MM.1S (cell line): ENCODE measurements at regions not wholly inside any gene's neighbourhood (a gene's known extent, or its start where the extent isn't known, plus 50 kb on each side); places are given as distances from the start of the nearest gene placed in this dataset.

Experiments used
- DNase-seq: peaks from one replicate; pipeline ENCODE4 v3.0.0-alpha.2; 2015
- H2AFZ ChIP-seq: fragments of 300-600 bp; sonication (generic); 2 replicates; pipeline ENCODE4 v1.6.0; 2016; ENCODE audit warnings: antibody characterized with exemption, low read length
- H3F3A ChIP-seq: fragments of 300-600 bp; sonication (generic); 2 replicates; pipeline ENCODE4 v1.6.1; 2016; ENCODE audit warnings: mild to moderate bottlenecking, antibody characterized with exemption, low read length, moderate library complexity, mixed read lengths; ENCODE audit not compliant: insufficient read depth
- H3K27ac ChIP-seq: fragments of 300-600 bp; sonication (generic); 2 replicates; pipeline ENCODE4 v1.5.1; 2016; ENCODE audit warnings: mild to moderate bottlenecking, low read length
- H3K27me3 ChIP-seq: fragments of 300-600 bp; sonication (generic); replicated peaks from 2 replicates; pipeline ENCODE4 v1.6.0; 2016; ENCODE audit warnings: low read length; ENCODE audit not compliant: insufficient read depth
- H3K36me3 ChIP-seq: fragments of 300-600 bp; sonication (generic); replicated peaks from 2 replicates; pipeline ENCODE4 v1.6.1; 2016; ENCODE audit warnings: mild to moderate bottlenecking, low read length, mixed read lengths; ENCODE audit not compliant: insufficient read depth
- H3K4me1 ChIP-seq: fragments of 300-600 bp; sonication (generic); 2 replicates; pipeline ENCODE4 v1.6.1; 2016; ENCODE audit warnings: low read length, mixed read lengths
- H3K4me2 ChIP-seq: fragments of 300-600 bp; sonication (generic); 2 replicates; pipeline ENCODE4 v1.6.0; 2016; ENCODE audit warnings: low read depth, low read length
- H3K4me3 ChIP-seq: fragments of 300-600 bp; sonication (generic); 2 replicates; pipeline ENCODE4 v1.5.1; 2016; ENCODE audit warnings: low read length, mixed read lengths
- H3K79me2 ChIP-seq: fragments of 300-600 bp; sonication (generic); 2 replicates; pipeline ENCODE4 v1.6.1; 2016; ENCODE audit warnings: mixed run types, low read length, mixed read lengths
- H3K9ac ChIP-seq: fragments of 300-600 bp; sonication (generic); 2 replicates; pipeline ENCODE4 v1.6.1; 2016; ENCODE audit warnings: low read length, mixed read lengths
- H3K9me2 ChIP-seq: fragments of 300-600 bp; sonication (generic); replicated peaks from 2 replicates; pipeline ENCODE4 v1.6.1; 2016; ENCODE audit warnings: mild to moderate bottlenecking, low read length, mixed read lengths; ENCODE audit not compliant: insufficient read depth
- H3K9me3 ChIP-seq: fragments of 300-600 bp; sonication (generic); replicated peaks from 2 replicates; pipeline ENCODE4 v1.6.1; 2016; ENCODE audit warnings: mild to moderate bottlenecking, low read length, mixed read lengths; ENCODE audit not compliant: insufficient read depth
- H4K20me1 ChIP-seq: fragments of 300-600 bp; sonication (generic); 2 replicates; pipeline ENCODE4 v1.6.1; 2016; ENCODE audit warnings: mild to moderate bottlenecking, low read length, moderate library complexity, mixed read lengths; ENCODE audit not compliant: insufficient read depth
- CTCF ChIP-seq: fragments of 300-600 bp; sonication (generic); IDR thresholded peaks from 2 replicates; pipeline ENCODE4 v1.5.1; 2016; ENCODE audit warnings: antibody characterized with exemption, low read length, mixed read lengths
- EZH2 ChIP-seq: fragments of 300-600 bp; sonication (generic); optimal IDR thresholded peaks from 2 replicates; pipeline ENCODE3; 2017; ENCODE audit warnings: low read depth, mild to moderate bottlenecking, antibody characterized with exemption, low read length, mixed read lengths
- EZH2phosphoT487 ChIP-seq: fragments of 300-600 bp; sonication (generic); IDR thresholded peaks from 2 replicates; pipeline ENCODE4 v1.6.1; 2018; ENCODE audit warnings: antibody characterized with exemption, low read length

DNA sequence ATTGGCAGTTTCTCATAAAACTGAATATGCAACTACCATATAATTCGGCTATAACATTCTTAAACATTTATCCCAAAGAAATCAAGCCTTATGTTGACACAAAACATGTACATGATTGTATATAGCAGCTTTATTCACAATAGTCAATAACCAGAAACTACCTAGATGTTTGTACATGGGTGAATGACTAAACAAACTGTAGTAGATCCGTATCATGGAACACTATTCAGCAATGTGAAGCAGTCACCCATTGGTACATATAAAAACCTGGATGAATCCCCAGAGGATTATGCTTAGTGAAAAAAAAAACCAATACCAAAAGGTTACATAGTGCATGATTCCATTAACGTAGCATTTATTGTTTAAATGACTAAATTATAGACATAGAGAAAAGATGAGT is 471.7 kb upstream of the KLHL1 start:
- Histone ChIP-seq H3K4me2 (no peak overlapping the region), H3K4me1 (no peaks in the 10 kb centered on the region), H3K9me3 (no peaks in the 10 kb centered on the region), H2AFZ (no peak overlapping the region), H4K20me1 (no peaks in the 10 kb centered on the region), H3K27me3 (no peaks in the 10 kb centered on the region), H3K4me3 (no peak overlapping the region), H3F3A (no peaks in the 10 kb centered on the region), H3K36me3 (no peaks in the 10 kb centered on the region), H3K27ac (no peak overlapping the region), H3K9me2 (no peaks in the 10 kb centered on the region), H3K9ac (no peak overlapping the region), H3K79me2 (no peaks in the 10 kb centered on the region)
- no peak for DNase-seq
- TF ChIP-seq EZH2, result no peak
- no peak for TF ChIP-seq EZH2phosphoT487
- no peak for TF ChIP-seq CTCF

- H3K27ac ChIP-seq, result no peak overlapping the region
- no peaks in the 10 kb centered on the region for H3F3A ChIP-seq
- no peaks in the 10 kb centered on the region for H3K79me2 ChIP-seq
- H4K20me1 ChIP-seq, result no peaks in the 10 kb centered on the region
- H3K4me3 ChIP-seq, result no peak overlapping the region
- DNase-seq, result no peak
- H3K4me1 ChIP-seq, result no peaks in the 10 kb centered on the region
- H3K27me3 ChIP-seq, result no peaks in the 10 kb centered on the region
- TF ChIP-seq CTCF, result no peak
- TF ChIP-seq EZH2phosphoT487, result no peak
- TF ChIP-seq EZH2, result no peak
- H3K9me3 ChIP-seq, result no peaks in the 10 kb centered on the region
- H3K4me2 ChIP-seq, result no peak overlapping the region
- no peaks in the 10 kb centered on the region for H3K36me3 ChIP-seq
- H3K9me2 ChIP-seq, result no peaks in the 10 kb centered on the region
- H2AFZ ChIP-seq, result no peak overlapping the region
- H3K9ac ChIP-seq, result no peak overlapping the region
Observed at GRCh38 chr13:70571221-70571620, 463.0 kb upstream of the KLHL1 start.

- H3K9me3 ChIP-seq, result no peaks in the 10 kb centered on the region
- H3K36me3 ChIP-seq, result no peaks in the 10 kb centered on the region
- no peaks in the 10 kb centered on the region for H4K20me1 ChIP-seq
- no peak for TF ChIP-seq EZH2phosphoT487
- peak; percentile 54 for TF ChIP-seq CTCF
- no peaks in the 10 kb centered on the region for H3K4me1 ChIP-seq
- H3K79me2 ChIP-seq, result no peaks in the 10 kb centered on the region
- H3K4me3 ChIP-seq, result no peak overlapping the region
- no peak overlapping the region for H3K27ac ChIP-seq
- no peaks in the 10 kb centered on the region for H3K9me2 ChIP-seq
- H3F3A ChIP-seq, result no peaks in the 10 kb centered on the region
- H3K9ac ChIP-seq, result no peak overlapping the region
- H2AFZ ChIP-seq, result no peak overlapping the region
- DNase-seq, result peak; percentile 25
- no peak overlapping the region for H3K4me2 ChIP-seq
- H3K27me3 ChIP-seq, result no peaks in the 10 kb centered on the region
Observed at GRCh38 chr13:70568571-70568970, 460.3 kb upstream of the KLHL1 start.

GRCh38 chr13:70544706-70545105 is 436.5 kb upstream of the KLHL1 start:
- Histone ChIP-seq H3K9me2 (no peaks in the 10 kb centered on the region), H4K20me1 (no peaks in the 10 kb centered on the region), H3F3A (no peaks in the 10 kb centered on the region), H3K9me3 (no peaks in the 10 kb centered on the region), H3K9ac (no peak overlapping the region), H3K79me2 (no peaks in the 10 kb centered on the region), H3K27me3 (no peaks in the 10 kb centered on the region), H3K27ac (no peak overlapping the region), H3K4me2 (0 out of 2 replicates have a peak overlapping the region, but pooled peaks have one; percentile 15), H3K4me1 (no peaks in the 10 kb centered on the region), H2AFZ (no peak overlapping the region), H3K36me3 (no peaks in the 10 kb centered on the region), H3K4me3 (no peak overlapping the region)
- TF ChIP-seq EZH2phosphoT487 (no peak), EZH2 (no peak), CTCF (no peak)
- DNase-seq, result peak; percentile 54
